H1 (cell line): ENCODE measurements at regions not wholly inside any gene's neighbourhood (a gene's known extent, or its start where the extent isn't known, plus 50 kb on each side); places are given as distances from the start of the nearest gene placed in this dataset.

Experiments
- CTCF ChIA-PET: fragments of 300-600 bp; sonication (Branson Sonifier 250); formaldehyde crosslinking; loops from one replicate; lab custom pipeline; 2021; ENCODE audit not compliant: partially characterized antibody; lab: Charles Lee
- POLR2A ChIA-PET: fragments of 300-600 bp; sonication (Branson Sonifier 250); formaldehyde crosslinking; loops from one replicate; lab custom pipeline; 2021; ENCODE audit warnings: inconsistent platforms; ENCODE audit not compliant: partially characterized antibody; lab: Charles Lee
- DNase-seq, 2 experiments: peaks; one replicate each; pipeline versions ENCODE4 v3.0.0 to v3.0.0-alpha.2; 2010 to 2022; ENCODE audit warnings: low spot score in 2 of 2, low read depth in 1 of 2, mixed read lengths in 1 of 2
- FAIRE-seq: peaks from 2 replicates; lab custom pipeline; 2011; peaks lifted over from hg19 to GRCh38; lab: Jason Lieb, UNC
- H2AFZ ChIP-seq: 2 replicates; pipeline ENCODE4 v1.8.1; 2012; ENCODE audit warnings: low read length, inconsistent platforms
- H2AK5ac ChIP-seq: 2 replicates; pipeline ENCODE4 v1.6.1; 2013; ENCODE audit warnings: low read depth, low read length
- H2BK120ac ChIP-seq: replicated peaks from 2 replicates; pipeline ENCODE3; 2013; ENCODE audit warnings: low read depth, low read length, inconsistent platforms
- H2BK12ac ChIP-seq: 2 replicates; pipeline ENCODE4 v1.6.1; 2013; ENCODE audit warnings: low read depth, low read length
- H2BK15ac ChIP-seq: 2 replicates; pipeline ENCODE4 v1.6.1; 2013; ENCODE audit warnings: low read length
- H2BK20ac ChIP-seq: 2 replicates; pipeline ENCODE4 v1.6.1; 2013; ENCODE audit warnings: low read length
- H2BK5ac ChIP-seq: 2 replicates; pipeline ENCODE4 v1.6.1; 2013; ENCODE audit warnings: low read depth, low read length
- H3K14ac ChIP-seq: 2 replicates; pipeline ENCODE4 v1.6.1; 2013; ENCODE audit warnings: inconsistent platforms; ENCODE audit not compliant: insufficient read length
- H3K18ac ChIP-seq: 2 replicates; pipeline ENCODE4 v1.6.1; 2013; ENCODE audit warnings: low read length; ENCODE audit errors: extremely low read depth
- H3K23ac ChIP-seq: 2 replicates; pipeline ENCODE4 v1.6.1; 2013; ENCODE audit warnings: inconsistent platforms; ENCODE audit not compliant: insufficient read length
- H3K23me2 ChIP-seq: 2 replicates; pipeline ENCODE4 v1.6.1; 2013; ENCODE audit warnings: low read depth, low read length
- H3K27ac ChIP-seq: 2 replicates; pipeline ENCODE4 v1.6.1; 2011; ENCODE audit warnings: low read depth, low read length, inconsistent platforms
- H3K27me3 ChIP-seq, 4 experiments: replicated peaks in 1 of 4; 1 replicate in 1 of 4; 2 replicates in 3 of 4; pipeline versions ENCODE4 v1.6.1 to v1.8.1; 2011 to 2013; ENCODE audit warnings: low read length in 3 of 4, mild to moderate bottlenecking in 3 of 4, inconsistent platforms in 2 of 4, mixed read lengths in 2 of 4, moderate library complexity in 1 of 4; ENCODE audit not compliant: control insufficient read depth in 3 of 4, insufficient read depth in 3 of 4; ENCODE audit errors: extremely low read depth in 1 of 4
- H3K36me3 ChIP-seq, 4 experiments: 2 replicates each; pipeline versions ENCODE4 v1.6.1 to v1.8.1; 2011 to 2013; ENCODE audit warnings: mild to moderate bottlenecking in 4 of 4, low read length in 3 of 4, moderate library complexity in 2 of 4, control low read depth in 1 of 4, inconsistent platforms in 1 of 4; ENCODE audit not compliant: insufficient read depth in 4 of 4, control insufficient read depth in 2 of 4
- H3K4ac ChIP-seq: replicated peaks from 2 replicates; pipeline ENCODE3; 2013; ENCODE audit warnings: low read length, low read depth, mixed read lengths, inconsistent platforms; ENCODE audit not compliant: insufficient read length
- H3K4me1 ChIP-seq, 4 experiments: replicated peaks in 1 of 4; 1 replicate in 1 of 4; 2 replicates in 3 of 4; pipeline versions ENCODE4 v1.6.1 to v1.8.1; 2011 to 2013; ENCODE audit warnings: low read length in 3 of 4, inconsistent platforms in 2 of 4, mixed read lengths in 1 of 4; ENCODE audit not compliant: insufficient read depth in 4 of 4, control insufficient read depth in 3 of 4
- H3K4me2 ChIP-seq, 2 experiments: 2 replicates each; pipeline versions ENCODE4 v1.6.1 to v1.8.1; 2011 to 2013; ENCODE audit warnings: low read depth in 2 of 2, low read length in 2 of 2, control low read depth in 1 of 2, inconsistent platforms in 1 of 2, mild to moderate bottlenecking in 1 of 2; ENCODE audit not compliant: insufficient read depth in 1 of 2
- H3K4me3 ChIP-seq, 4 experiments: fragments of 200-600, 300-600 bp in 1 of 4; sonication (generic), shearing (Covaris generic), sonication (Bioruptor Twin) in 1 of 4; 2 replicates each; pipeline versions ENCODE4 v1.5.1 to v1.8.1; 2011 to 2016; ENCODE audit warnings: low read length in 4 of 4, low read depth in 3 of 4, control low read depth in 2 of 4, inconsistent platforms in 2 of 4, mild to moderate bottlenecking in 2 of 4, mixed read lengths in 1 of 4, moderate library complexity in 1 of 4; ENCODE audit not compliant: insufficient read depth in 2 of 4; ENCODE audit errors: extremely low read depth in 1 of 4
- H3K56ac ChIP-seq: replicated peaks from 2 replicates; pipeline ENCODE3; 2013; ENCODE audit warnings: low read depth, mild to moderate bottlenecking, mixed read lengths, low read length, inconsistent platforms; ENCODE audit not compliant: insufficient read length
- H3K79me1 ChIP-seq: 2 replicates; pipeline ENCODE4 v1.6.1; 2013; ENCODE audit warnings: low read depth, low read length, control low read depth
- H3K79me2 ChIP-seq, 2 experiments: 2 replicates each; pipeline versions ENCODE4 v1.6.1 to v1.8.1; 2012 to 2013; ENCODE audit warnings: low read length in 2 of 2, mild to moderate bottlenecking in 2 of 2, inconsistent platforms in 1 of 2; ENCODE audit not compliant: insufficient read depth in 2 of 2, control insufficient read depth in 1 of 2
- H3K9ac ChIP-seq, 4 experiments: replicated peaks in 1 of 4; 1 replicate in 1 of 4; 2 replicates in 3 of 4; pipeline versions ENCODE4 v1.6.1 to v1.8.1; 2011 to 2013; ENCODE audit warnings: low read depth in 3 of 4, low read length in 3 of 4, control low read depth in 2 of 4, mild to moderate bottlenecking in 2 of 4, moderate library complexity in 2 of 4, inconsistent platforms in 1 of 4; ENCODE audit errors: extremely low read depth in 1 of 4
- H3K9me3 ChIP-seq, 2 experiments: 2 replicates each; pipeline versions ENCODE4 v1.6.1 to v1.8.1; 2012 to 2013; ENCODE audit warnings: mild to moderate bottlenecking in 2 of 2, moderate library complexity in 2 of 2, control low read depth in 1 of 2, inconsistent platforms in 1 of 2, low read depth in 1 of 2, low read length in 1 of 2, mixed read lengths in 1 of 2; ENCODE audit not compliant: insufficient read depth in 2 of 2
- H4K20me1 ChIP-seq, 2 experiments: replicated peaks in 1 of 2; 2 replicates each; pipeline versions ENCODE3 to v1.8.1; 2011 to 2013; ENCODE audit warnings: inconsistent platforms in 2 of 2, low read length in 2 of 2, mild to moderate bottlenecking in 1 of 2; ENCODE audit not compliant: insufficient read depth in 2 of 2, control insufficient read depth in 1 of 2
- H4K5ac ChIP-seq: 2 replicates; pipeline ENCODE4 v1.6.1; 2013; ENCODE audit warnings: low read length, low read depth, mixed read lengths, inconsistent platforms; ENCODE audit not compliant: insufficient read length
- H4K8ac ChIP-seq: 2 replicates; pipeline ENCODE4 v1.8.0; 2013; ENCODE audit warnings: mild to moderate bottlenecking, moderate library complexity, low read length, inconsistent platforms; ENCODE audit not compliant: insufficient read depth; ENCODE audit errors: extremely low read depth
- H4K91ac ChIP-seq: replicated peaks from 2 replicates; pipeline ENCODE3; 2013; ENCODE audit warnings: low read length, mixed read lengths, inconsistent platforms; ENCODE audit not compliant: insufficient read length
- BRCA1 ChIP-seq: IDR thresholded peaks from 2 replicates; pipeline ENCODE4 v1.6.1; 2012; ENCODE audit warnings: low read depth, low read length, improper control_type of control experiment
- CHD2 ChIP-seq: IDR thresholded peaks from 2 replicates; pipeline ENCODE4 v1.6.1; 2012; ENCODE audit warnings: low read length, improper control_type of control experiment
- FOSL1 ChIP-seq: IDR thresholded peaks from 2 replicates; pipeline ENCODE4 v1.6.1; 2011; ENCODE audit warnings: mild to moderate bottlenecking, low read depth, low read length, moderate library complexity; ENCODE audit not compliant: insufficient read depth
- RNF2 ChIP-seq: fragments of 200-900, 300-1000 bp; sonication (generic); IDR thresholded peaks from 2 replicates; pipeline ENCODE4 v1.7.1; 2016; ENCODE audit warnings: borderline replicate concordance, low read depth, mild to moderate bottlenecking, antibody characterized with exemption, low read length; ENCODE audit not compliant: poor library complexity, severe bottlenecking; ENCODE audit errors: missing control alignments
- RXRA ChIP-seq: IDR thresholded peaks from 2 replicates; pipeline ENCODE4 v1.6.1; 2011; ENCODE audit warnings: low read depth, mild to moderate bottlenecking, low read length, moderate library complexity; ENCODE audit not compliant: insufficient read depth
- SP2 ChIP-seq: IDR thresholded peaks from 2 replicates; pipeline ENCODE4 v1.6.1; 2012; ENCODE audit warnings: mild to moderate bottlenecking, low read length, inconsistent platforms
- SRF ChIP-seq: IDR thresholded peaks from 2 replicates; pipeline ENCODE4 v1.6.1; 2011; ENCODE audit warnings: mild to moderate bottlenecking, low read depth, low read length, moderate library complexity
- TEAD4 ChIP-seq: IDR thresholded peaks from 2 replicates; pipeline ENCODE4 v1.6.1; 2012; ENCODE audit warnings: low read depth, low read length, inconsistent platforms, mixed read lengths
- ZNF274 ChIP-seq: IDR thresholded peaks from 2 replicates; pipeline ENCODE4 v1.7.0; 2012; ENCODE audit warnings: low read length, borderline replicate concordance; ENCODE audit errors: extremely low read depth
- WGBS, 2 experiments: shearing (Covaris generic) in 1 of 2; methylation state at CpG; one replicate each; pipeline versions ENCODE4 v1.1.6 to v1.1.7; 2013 to 2015; ENCODE audit warnings: low lambda C conversion rate in 2 of 2, mixed read lengths in 2 of 2, inconsistent platforms in 1 of 2, low coverage in 1 of 2, missing lambda C conversion rate in 1 of 2; ENCODE audit not compliant: insufficient replicate concordance in 2 of 2, insufficient coverage in 1 of 2, insufficient read length in 1 of 2; ENCODE audit errors: extremely low coverage in 1 of 2, missing lambda C conversion rate in 1 of 2; 5-methylcytosine and 5-hydroxymethylcytosine counted together
- TF ChIP-seq, protein P1 (sequence below), 3 experiments: IDR thresholded peaks; 1 replicate in 2 of 3; 2 replicates in 1 of 3; pipeline versions ENCODE4 v1.5.1 to v1.6.1; 2011; ENCODE audit warnings: low read length in 3 of 3, mild to moderate bottlenecking in 3 of 3, inconsistent platforms in 2 of 3, low read depth in 1 of 3, moderate library complexity in 1 of 3; ENCODE audit not compliant: insufficient read depth in 1 of 3; ENCODE audit errors: control extremely low read depth in 1 of 3
- TF ChIP-seq, protein P2 (sequence below): IDR thresholded peaks from 2 replicates; pipeline ENCODE4 v1.6.1; 2011; ENCODE audit warnings: low read depth, mild to moderate bottlenecking, low read length; ENCODE audit not compliant: insufficient read depth

DNA sequence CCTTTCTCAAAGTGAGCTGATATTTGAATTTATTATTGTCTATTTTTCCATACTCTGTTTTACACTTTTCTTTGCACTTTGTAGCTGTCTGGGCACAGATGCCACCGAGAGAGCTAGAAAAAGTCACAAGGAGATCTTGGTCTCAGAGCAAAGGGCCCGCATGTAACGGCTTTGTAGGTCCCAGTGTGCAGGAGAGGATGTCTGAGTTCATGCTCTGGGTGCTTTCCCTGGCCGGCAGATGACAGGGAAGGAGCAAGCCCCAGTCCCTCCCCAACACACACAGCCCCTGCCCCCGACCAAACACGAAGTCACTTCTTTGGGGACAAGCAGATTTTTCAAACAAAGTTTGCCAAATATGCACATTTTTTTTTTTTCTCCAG, 55.8 kb downstream of the SMIM38 start:
- ChIA-PET POLR2A (interaction anchor here (1.0 kb wide), 1 partner anchor 89 kb away, joined by 3 read pairs; no protein-coding TSS in a partner anchor), CTCF (interaction anchor here (0.6 to 2.4 kb wide), 15 partner anchors 9 to 464 kb away, joined by 3 to 16 read pairs (median 4); partner anchors contain the start of genes LTO1 and SMIM38)
- Histone ChIP-seq H3K79me2 (no peaks in the 10 kb centered on the region), H2BK5ac (no peak overlapping the region), H3K9ac (no peak overlapping the region), H4K91ac (no peak overlapping the region), H3K9me3 (no peaks in the 10 kb centered on the region), H3K23ac (no peak overlapping the region), H3K56ac (no peak overlapping the region), H3K36me3 (no peaks in the 10 kb centered on the region), H3K27me3 (no peaks in the 10 kb centered on the region; a peak in 1 of 7 replicates), H4K5ac (no peak overlapping the region), H3K4ac (no peak overlapping the region), H3K27ac (no peak overlapping the region), H2BK15ac (no peak overlapping the region), H4K20me1 (no peaks in the 10 kb centered on the region), H2AK5ac (no peak overlapping the region), H3K4me1 (no peaks in the 10 kb centered on the region), H2AFZ (no peak overlapping the region), H3K23me2 (no peaks in the 10 kb centered on the region; the same call in 1 of the 2 replicates), H2BK12ac (no peak overlapping the region), H4K8ac (no peak overlapping the region), H3K18ac (no peak overlapping the region), H3K4me2 (no peak overlapping the region), H3K4me3 (no peak overlapping the region), H3K14ac (no peak overlapping the region), H2BK20ac (no peak overlapping the region), H3K79me1 (no peaks in the 10 kb centered on the region), H2BK120ac (no peak overlapping the region)
- WGBS, 2 experiments: 73% methylated on average over 6 of the region's 6 CpGs; no CpG with 5 or more reads in 1 of the 2 experiments
- DNase-seq (no peak), FAIRE-seq (no peak)
- TF ChIP-seq SP2 (no peak), ZNF274 (no peak), CHD2 (no peak), FOSL1 (no peak), RNF2 (no peak), RXRA (no peak), BRCA1 (no peak), TEAD4 (no peak), SRF (no peak)
- TF ChIP-seq, protein P1, sequence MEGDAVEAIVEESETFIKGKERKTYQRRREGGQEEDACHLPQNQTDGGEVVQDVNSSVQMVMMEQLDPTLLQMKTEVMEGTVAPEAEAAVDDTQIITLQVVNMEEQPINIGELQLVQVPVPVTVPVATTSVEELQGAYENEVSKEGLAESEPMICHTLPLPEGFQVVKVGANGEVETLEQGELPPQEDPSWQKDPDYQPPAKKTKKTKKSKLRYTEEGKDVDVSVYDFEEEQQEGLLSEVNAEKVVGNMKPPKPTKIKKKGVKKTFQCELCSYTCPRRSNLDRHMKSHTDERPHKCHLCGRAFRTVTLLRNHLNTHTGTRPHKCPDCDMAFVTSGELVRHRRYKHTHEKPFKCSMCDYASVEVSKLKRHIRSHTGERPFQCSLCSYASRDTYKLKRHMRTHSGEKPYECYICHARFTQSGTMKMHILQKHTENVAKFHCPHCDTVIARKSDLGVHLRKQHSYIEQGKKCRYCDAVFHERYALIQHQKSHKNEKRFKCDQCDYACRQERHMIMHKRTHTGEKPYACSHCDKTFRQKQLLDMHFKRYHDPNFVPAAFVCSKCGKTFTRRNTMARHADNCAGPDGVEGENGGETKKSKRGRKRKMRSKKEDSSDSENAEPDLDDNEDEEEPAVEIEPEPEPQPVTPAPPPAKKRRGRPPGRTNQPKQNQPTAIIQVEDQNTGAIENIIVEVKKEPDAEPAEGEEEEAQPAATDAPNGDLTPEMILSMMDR (IDR thresholded peaks at IDR 0.05; ENCODE audit: control extremely low read depth in 1 of 3, insufficient read depth in 1 of 3, low read depth in 1 of 3, low read length in 3 of 3): no peak
- TF ChIP-seq, protein P2, sequence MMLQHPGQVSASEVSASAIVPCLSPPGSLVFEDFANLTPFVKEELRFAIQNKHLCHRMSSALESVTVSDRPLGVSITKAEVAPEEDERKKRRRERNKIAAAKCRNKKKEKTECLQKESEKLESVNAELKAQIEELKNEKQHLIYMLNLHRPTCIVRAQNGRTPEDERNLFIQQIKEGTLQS: no peak
